Right lobe of liver (tissue), 4 donors: ENCODE measurements at regions not wholly inside any gene's neighbourhood (a gene's known extent, or its start where the extent isn't known, plus 50 kb on each side); places are given as distances from the start of the nearest gene placed in this dataset.

Experiments
- CTCF ChIP-seq, 4 donors: fragments of 200-600 bp in 3 of 4; fragments of 450-650 bp in 1 of 4; IDR thresholded peaks; one replicate each; pipeline versions ENCODE4 v1.5.1 to v1.8.0; 2016 to 2022; ENCODE audit warnings: antibody characterized with exemption in 4 of 4, mild to moderate bottlenecking in 2 of 4
- POLR2A ChIP-seq: fragments of 450-650 bp; IDR thresholded peaks from one replicate; pipeline ENCODE4 v1.6.1; 2017; ENCODE audit warnings: antibody characterized with exemption, mild to moderate bottlenecking
- donor health status: DM: no; HTN: no; CAD: no.
- donor health status: DM: no; HTN: no; CAD: no.
- donor health status: DM: no; HTN: yes; CAD: no.

GRCh38 chr4:177660223-177660622, 218.0 kb upstream of the AGA start:
- TF ChIP-seq POLR2A = no peak
- TF ChIP-seq CTCF (IDR thresholded peaks at IDR 0.05) = no peak
